ENCODE measurements at regions not wholly inside any gene's neighbourhood (a gene's known extent, or its start where the extent isn't known, plus 50 kb on each side); places are given as distances from the start of the nearest gene placed in this dataset.

- no peak for DNase-seq (ENCODE audit: low read depth)
Observed at GRCh38 chr10:130559547-130559880, 423.3 kb downstream of the GLRX3 start.

GRCh38 chr10:130560116-130560515 lies 423.9 kb downstream of the GLRX3 start:
- DNase-seq (ENCODE audit: low read depth): no peak

- DNase-seq (ENCODE audit: low read depth): no peak
Observed at GRCh38 chr10:130560573-130560972, 424.4 kb downstream of the GLRX3 start.

GRCh38 chr10:130561681-130562080 lies 425.5 kb downstream of the GLRX3 start:
- DNase-seq (ENCODE audit: low read depth): no peak

GRCh38 chr10:130567011-130567410 lies 430.8 kb downstream of the GLRX3 start:
- no peak for DNase-seq (ENCODE audit: low read depth)

- DNase-seq (ENCODE audit: low read depth): no peak
Observed at GRCh38 chr10:130567436-130567835, 431.2 kb downstream of the GLRX3 start.

GRCh38 chr10:130568246-130568645 lies 432.1 kb downstream of the GLRX3 start:
- no peak for DNase-seq (ENCODE audit: low read depth)

GRCh38 chr10:130570074-130570473 lies 433.9 kb downstream of the GLRX3 start:
- no peak for DNase-seq (ENCODE audit: low read depth)

- no peak for DNase-seq (ENCODE audit: low read depth)
Observed at GRCh38 chr10:130571674-130572073, 435.5 kb downstream of the GLRX3 start.

GRCh38 chr10:130573446-130573845 lies 437.3 kb downstream of the GLRX3 start:
- no peak for DNase-seq (ENCODE audit: low read depth)

GRCh38 chr10:130575756-130576285 lies 439.6 kb downstream of the GLRX3 start:
- DNase-seq (ENCODE audit: low read depth): no peak

GRCh38 chr10:130576427-130576826 lies 440.2 kb downstream of the GLRX3 start:
- no peak for DNase-seq (ENCODE audit: low read depth)

- no peak for DNase-seq (ENCODE audit: low read depth)
Observed at GRCh38 chr10:130577039-130577438, 440.8 kb downstream of the GLRX3 start.

GRCh38 chr10:130578532-130579289 lies 442.5 kb downstream of the GLRX3 start:
- DNase-seq (ENCODE audit: low read depth): no peak

GRCh38 chr10:130579913-130580312 lies 443.7 kb downstream of the GLRX3 start:
- DNase-seq (ENCODE audit: low read depth): no peak

- no peak for DNase-seq (ENCODE audit: low read depth)
Observed at GRCh38 chr10:130580975-130581374, 444.8 kb downstream of the GLRX3 start.

- no peak for DNase-seq (ENCODE audit: low read depth)
Observed at GRCh38 chr10:130587718-130588117, 451.5 kb downstream of the GLRX3 start.

- no peak for DNase-seq (ENCODE audit: low read depth)
Observed at GRCh38 chr10:130606001-130606405, 469.8 kb downstream of the GLRX3 start.

- no peak for DNase-seq (ENCODE audit: low read depth)
Observed at GRCh38 chr10:130607366-130607765, 471.2 kb downstream of the GLRX3 start.

GRCh38 chr10:130611239-130611638 lies 475.0 kb downstream of the GLRX3 start:
- no peak for DNase-seq (ENCODE audit: low read depth)

GRCh38 chr10:130615457-130615856 lies 479.3 kb downstream of the GLRX3 start:
- DNase-seq (ENCODE audit: low read depth): no peak

GRCh38 chr10:130617985-130618384 lies 481.8 kb downstream of the GLRX3 start:
- DNase-seq (ENCODE audit: low read depth): no peak

GRCh38 chr10:130618647-130619046 lies 482.5 kb downstream of the GLRX3 start:
- no peak for DNase-seq (ENCODE audit: low read depth)

- no peak for DNase-seq (ENCODE audit: low read depth)
Observed at GRCh38 chr10:130621231-130621775, 485.1 kb downstream of the GLRX3 start.
